Ovary (tissue), 3 donors: ENCODE measurements at regions not wholly inside any gene's neighbourhood (a gene's known extent, or its start where the extent isn't known, plus 50 kb on each side); places are given as distances from the start of the nearest gene placed in this dataset.

Experiments used
- CTCF ChIP-seq, 3 donors: fragments of 450-650 bp in 2 of 3; fragments of 200-600 bp in 1 of 3; IDR thresholded peaks; one replicate each; pipeline versions ENCODE4 v1.5.1 to v1.8.0; 2016 to 2022; ENCODE audit warnings: antibody characterized with exemption in 3 of 3, mild to moderate bottlenecking in 1 of 3
- POLR2A ChIP-seq: fragments of 450-650 bp; IDR thresholded peaks from one replicate; pipeline ENCODE4 v1.6.1; 2017; ENCODE audit warnings: antibody characterized with exemption, mild to moderate bottlenecking, moderate library complexity
- donor health status: DM: no; HTN: no; CAD: no.

- TF ChIP-seq POLR2A (no peak), CTCF (IDR thresholded peaks at IDR 0.05) (no peak)
Measured at GRCh38 chr15:87523516-87523915, 733.0 kb downstream of the NTRK3 start.
